Body of pancreas (tissue), 4 donors: ENCODE measurements at regions not wholly inside any gene's neighbourhood (a gene's known extent, or its start where the extent isn't known, plus 50 kb on each side); places are given as distances from the start of the nearest gene placed in this dataset.

Experiments
- ATAC-seq: fragments of 150-250 bp; one replicate; pipeline ENCODE4 v1.9.1; 2016
- DNase-seq, 4 donors: peaks; one replicate each; pipeline ENCODE4 v3.0.0-alpha.2; 2019
- H3K27ac ChIP-seq, 4 donors: fragments of 200-600 bp; sonication (generic); 1 replicate in 3 of 4; 2 replicates in 1 of 4; pipeline versions ENCODE4 v1.5.1 to v1.6.1; 2016 to 2019; ENCODE audit warnings: mild to moderate bottlenecking in 1 of 4, mixed read lengths in 1 of 4, moderate library complexity in 1 of 4
- H3K27me3 ChIP-seq, 2 donors: fragments of 200-600 bp; sonication (generic); one replicate each; pipeline ENCODE4 v1.6.0; 2016; ENCODE audit warnings: mild to moderate bottlenecking in 1 of 2
- H3K36me3 ChIP-seq, 2 donors: fragments of 200-600 bp; sonication (generic); replicated peaks in 1 of 2; 2 replicates each; pipeline ENCODE4 v1.5.1; 2016; ENCODE audit warnings: low read depth in 2 of 2; ENCODE audit not compliant: insufficient read depth in 1 of 2
- H3K4me1 ChIP-seq: fragments of 200-600 bp; sonication (generic); one replicate; pipeline ENCODE4 v1.6.0; 2016
- H3K4me3 ChIP-seq, 2 donors: fragments of 200-600 bp; sonication (generic); 1 replicate in 1 of 2; 2 replicates in 1 of 2; pipeline ENCODE4 v1.5.1; 2016 to 2019
- H3K9me3 ChIP-seq, 3 donors: fragments of 200-600 bp; sonication (generic); 1 replicate in 2 of 3; 2 replicates in 1 of 3; pipeline ENCODE4 v1.5.1; 2016
- CTCF ChIP-seq, 7 experiments: fragments of 450-650 bp in 4 of 7; fragments of 200-600 bp in 3 of 7; sonication (generic) in 3 of 7; IDR thresholded peaks; one replicate each; pipeline ENCODE4 v1.5.1; 2016 to 2019; ENCODE audit warnings: antibody characterized with exemption in 7 of 7
- POLR2A ChIP-seq, 3 donors: fragments of 450-650 bp; IDR thresholded peaks; one replicate each; pipeline ENCODE4 v1.6.1; 2016; ENCODE audit warnings: antibody characterized with exemption in 3 of 3, mild to moderate bottlenecking in 2 of 3
- WGBS, 2 donors: methylation state at CpG; one replicate each; pipeline ENCODE4 v1.1.5; 2017; 5-methylcytosine and 5-hydroxymethylcytosine counted together
- intact Hi-C: fragments of 100-400 bp; cut with DNase I; formaldehyde crosslinking; loops from one replicate; pipeline ENCODE4 v1.15.1; 2023

- ATAC-seq (no peak), DNase-seq (peak in 3 of 4 donors; percentile 16 to 42 (median 19))
- no peaks in the 10 kb centered on the region for H3K27me3 ChIP-seq
- TF ChIP-seq POLR2A (IDR thresholded peaks at IDR 0.05) (no peak), CTCF (IDR thresholded peaks at IDR 0.05) (no peak)
- no peaks in the 10 kb centered on the region for H3K4me1 ChIP-seq
- no peaks in the 10 kb centered on the region for H3K36me3 ChIP-seq
- no peaks in the 10 kb centered on the region for H3K9me3 ChIP-seq
- intact Hi-C loops: no loop called here
- H3K4me3 ChIP-seq: no peak overlapping the region
- 64 to 77% methylated on average over 3 to 4 of the region's 4 CpGs for WGBS, 2 donors
- no peak overlapping the region for H3K27ac ChIP-seq
Measured at GRCh38 chr11:24234822-24235508, 261.9 kb upstream of the LUZP2 start.

GRCh38 chr11:24238771-24239645, 257.8 kb upstream of the LUZP2 start:
- DNase-seq: no peak

GRCh38 chr11:24239930-24240329, 256.9 kb upstream of the LUZP2 start:
- no peak for TF ChIP-seq CTCF (IDR thresholded peaks at IDR 0.05)
- no peak for TF ChIP-seq POLR2A (IDR thresholded peaks at IDR 0.05)
- Histone ChIP-seq H3K27me3 (no peaks in the 10 kb centered on the region), H3K9me3 (no peaks in the 10 kb centered on the region), H3K27ac (no peak overlapping the region), H3K4me1 (no peaks in the 10 kb centered on the region), H3K36me3 (no peaks in the 10 kb centered on the region), H3K4me3 (no peak overlapping the region)
- intact Hi-C loops: no loop called here
- no peak for DNase-seq
- no peak for ATAC-seq

More at GRCh38 chr11:24238771-24239645, 257.8 kb upstream of the LUZP2 start:
- no peak for TF ChIP-seq POLR2A (IDR thresholded peaks at IDR 0.05)
- TF ChIP-seq CTCF (IDR thresholded peaks at IDR 0.05): no peak
- no peak for ATAC-seq
- H3K4me1 ChIP-seq: no peaks in the 10 kb centered on the region
- no peaks in the 10 kb centered on the region for H3K27me3 ChIP-seq
- WGBS, 2 donors: 76 to 80% methylated on average over 3 of the region's 3 CpGs
- no peaks in the 10 kb centered on the region for H3K36me3 ChIP-seq
- H3K4me3 ChIP-seq: no peak overlapping the region
- intact Hi-C loops: no loop called here
- H3K27ac ChIP-seq: no peak overlapping the region
- no peaks in the 10 kb centered on the region for H3K9me3 ChIP-seq

GRCh38 chr11:24240496-24241175, 256.2 kb upstream of the LUZP2 start:
- 27 to 28% methylated on average over 1 of the region's 1 CpG for WGBS, 2 donors
- H3K27me3 ChIP-seq: no peaks in the 10 kb centered on the region
- intact Hi-C loops: no loop called here
- no peak for DNase-seq
- no peaks in the 10 kb centered on the region for H3K36me3 ChIP-seq
- H3K27ac ChIP-seq: no peak overlapping the region
- no peaks in the 10 kb centered on the region for H3K9me3 ChIP-seq
- ATAC-seq: no peak
- H3K4me3 ChIP-seq: no peak overlapping the region
- TF ChIP-seq POLR2A (IDR thresholded peaks at IDR 0.05) (no peak), CTCF (IDR thresholded peaks at IDR 0.05) (no peak)
- H3K4me1 ChIP-seq: no peaks in the 10 kb centered on the region
